Endothelial cell of umbilical vein (primary cell): ENCODE measurements at regions not wholly inside any gene's neighbourhood (a gene's known extent, or its start where the extent isn't known, plus 50 kb on each side); places are given as distances from the start of the nearest gene placed in this dataset.

Experiments
- BruUV-seq: library from RNA; stranded (reverse); fragments of 400-500 nt; replicated peaks from 2 replicates; lab custom pipeline; 2021; lab: Mats Ljungman, UMichigan
- CTCF ChIA-PET: fragments of 300-600, 350-600 bp; sonication (Branson Sonifier 250); formaldehyde crosslinking; loops from one replicate; lab custom pipeline; 2021; ENCODE audit warnings: antibody characterized with exemption, inconsistent platforms; lab: Charles Lee
- POLR2A ChIA-PET: fragments of 300-600, 350-600 bp; sonication (Branson Sonifier 250); formaldehyde crosslinking; loops from one replicate; lab custom pipeline; 2021; ENCODE audit warnings: antibody characterized with exemption, inconsistent platforms; lab: Charles Lee
- DNase-seq: peaks from one replicate; pipeline ENCODE4 v3.0.0-alpha.2; 2011; ENCODE audit warnings: low read depth, low spot score
- FAIRE-seq: peaks from 2 replicates; lab custom pipeline; 2011; peaks lifted over from hg19 to GRCh38; lab: Jason Lieb, UNC
- H2AFZ ChIP-seq: 2 replicates; pipeline ENCODE4 v1.6.0; 2012; ENCODE audit warnings: low read depth, low read length, control low read depth, inconsistent platforms
- H3K27ac ChIP-seq: 2 replicates; pipeline ENCODE4 v1.5.1; 2011; ENCODE audit warnings: low read depth, mild to moderate bottlenecking, control low read depth, low read length, moderate library complexity; ENCODE audit not compliant: insufficient read depth
- H3K27me3 ChIP-seq, 2 experiments: 2 replicates each; pipeline versions ENCODE4 v1.6.0 to v1.6.1; 2011; ENCODE audit warnings: low read length in 2 of 2, mixed read lengths in 1 of 2; ENCODE audit not compliant: control insufficient read depth in 2 of 2, insufficient read depth in 2 of 2
- H3K36me3 ChIP-seq, 2 experiments: 2 replicates in 1 of 2; 3 replicates in 1 of 2; pipeline ENCODE4 v1.5.1; 2011; ENCODE audit warnings: low read length in 2 of 2, mild to moderate bottlenecking in 1 of 2, moderate library complexity in 1 of 2; ENCODE audit not compliant: control insufficient read depth in 2 of 2, insufficient read depth in 2 of 2; ENCODE audit errors: extremely low read depth in 1 of 2
- H3K4me1 ChIP-seq: 3 replicates; pipeline ENCODE4 v1.5.1; 2011; ENCODE audit warnings: mild to moderate bottlenecking, low read length; ENCODE audit not compliant: control insufficient read depth, insufficient read depth; ENCODE audit errors: extremely low read depth
- H3K4me2 ChIP-seq: 2 replicates; pipeline ENCODE4 v1.6.1; 2011; ENCODE audit warnings: low read length, control low read depth, mixed read lengths; ENCODE audit not compliant: insufficient read depth
- H3K4me3 ChIP-seq, 3 experiments: fragments of 200-600 bp in 1 of 3; sonication (generic), shearing (Covaris generic) in 1 of 3; replicated peaks in 1 of 3; 2 replicates each; pipeline ENCODE4 v1.5.1; 2011 to 2016; ENCODE audit warnings: control low read depth in 3 of 3, low read length in 3 of 3, mild to moderate bottlenecking in 2 of 3, inconsistent platforms in 1 of 3, low read depth in 1 of 3, moderate library complexity in 1 of 3; ENCODE audit not compliant: insufficient read depth in 1 of 3
- H3K79me2 ChIP-seq: 2 replicates; pipeline ENCODE4 v1.6.0; 2012; ENCODE audit warnings: low read length, inconsistent platforms; ENCODE audit not compliant: control insufficient read depth, insufficient read depth
- H3K9ac ChIP-seq: replicated peaks from 2 replicates; pipeline ENCODE3; 2011; ENCODE audit warnings: low read length, control low read depth; ENCODE audit not compliant: insufficient read depth; ENCODE audit errors: extremely low read depth
- H3K9me1 ChIP-seq: replicated peaks from 3 replicates; pipeline ENCODE4 v1.6.0; 2011; ENCODE audit warnings: mild to moderate bottlenecking, low read length; ENCODE audit not compliant: control insufficient read depth, insufficient read depth; ENCODE audit errors: extremely low read depth
- H3K9me3 ChIP-seq: replicated peaks from 2 replicates; pipeline ENCODE4 v1.5.1; 2012; ENCODE audit warnings: low read length, inconsistent platforms; ENCODE audit not compliant: control insufficient read depth, insufficient read depth
- H4K20me1 ChIP-seq: replicated peaks from 2 replicates; pipeline ENCODE3; 2011; ENCODE audit warnings: mild to moderate bottlenecking, low read length; ENCODE audit not compliant: control insufficient read depth, insufficient read depth; ENCODE audit errors: extremely low read depth
- EZH2 ChIP-seq: IDR thresholded peaks from 2 replicates; pipeline ENCODE4 v1.6.1; 2012; ENCODE audit warnings: borderline replicate concordance, low read depth, mild to moderate bottlenecking, moderate library complexity, low read length, inconsistent platforms; ENCODE audit not compliant: severe bottlenecking
- FOS ChIP-seq: IDR thresholded peaks from 2 replicates; pipeline ENCODE4 v1.6.1; 2011; ENCODE audit warnings: mild to moderate bottlenecking, low read length, moderate library complexity, borderline replicate concordance; ENCODE audit not compliant: insufficient read depth
- GATA2 ChIP-seq: IDR thresholded peaks from 2 replicates; pipeline ENCODE4 v1.7.0; 2011; ENCODE audit warnings: low read depth, mild to moderate bottlenecking, moderate library complexity, mixed read lengths, low read length; ENCODE audit not compliant: insufficient read length, insufficient read depth
- JUN ChIP-seq: IDR thresholded peaks from 2 replicates; pipeline ENCODE4 v1.6.1; 2011; ENCODE audit warnings: borderline replicate concordance, low read depth; ENCODE audit not compliant: insufficient read length, insufficient read depth
- MYC ChIP-seq: IDR thresholded peaks from one replicate; pipeline ENCODE4 v1.6.1; 2011; ENCODE audit warnings: mild to moderate bottlenecking, low read depth, low read length
- POLR2A ChIP-seq: IDR thresholded peaks from 2 replicates; pipeline ENCODE4 v1.6.1; 2012; ENCODE audit warnings: low read depth, mild to moderate bottlenecking, control low read depth, low read length
- POLR2AphosphoS5 ChIP-seq: IDR thresholded peaks from 2 replicates; pipeline ENCODE4 v1.6.1; 2012; ENCODE audit warnings: low read depth, mild to moderate bottlenecking, control low read depth, low read length, moderate library complexity; ENCODE audit not compliant: insufficient read depth
- dilution Hi-C: fragments of 300-500 bp; cut with MboI; formaldehyde crosslinking; loops from one replicate; pipeline ENCODE4 v1.15.0; 2019; ENCODE audit warnings: low sequenced_read_pairs; ENCODE audit not compliant: extremely low pct_ligation_motif_present
- intact Hi-C: fragments of 100-400 bp; cut with micrococcal nuclease; formaldehyde crosslinking; loops from one replicate; pipeline ENCODE4 v1.10.0; 2022
- TF ChIP-seq, protein P1 (sequence below), 2 donors: IDR thresholded peaks; 1 replicate in 1 of 2; 2 replicates in 1 of 2; pipeline ENCODE4 v1.5.1; 2011; ENCODE audit warnings: low read length in 2 of 2, mild to moderate bottlenecking in 2 of 2, moderate library complexity in 2 of 2, control low read depth in 1 of 2, inconsistent platforms in 1 of 2, low read depth in 1 of 2; ENCODE audit not compliant: insufficient read depth in 1 of 2; ENCODE audit errors: extremely low read depth in 1 of 2
- TF ChIP-seq, protein P2 (sequence below): IDR thresholded peaks from 2 replicates; pipeline ENCODE4 v1.6.1; 2011; ENCODE audit not compliant: insufficient read depth, insufficient read length

DNA sequence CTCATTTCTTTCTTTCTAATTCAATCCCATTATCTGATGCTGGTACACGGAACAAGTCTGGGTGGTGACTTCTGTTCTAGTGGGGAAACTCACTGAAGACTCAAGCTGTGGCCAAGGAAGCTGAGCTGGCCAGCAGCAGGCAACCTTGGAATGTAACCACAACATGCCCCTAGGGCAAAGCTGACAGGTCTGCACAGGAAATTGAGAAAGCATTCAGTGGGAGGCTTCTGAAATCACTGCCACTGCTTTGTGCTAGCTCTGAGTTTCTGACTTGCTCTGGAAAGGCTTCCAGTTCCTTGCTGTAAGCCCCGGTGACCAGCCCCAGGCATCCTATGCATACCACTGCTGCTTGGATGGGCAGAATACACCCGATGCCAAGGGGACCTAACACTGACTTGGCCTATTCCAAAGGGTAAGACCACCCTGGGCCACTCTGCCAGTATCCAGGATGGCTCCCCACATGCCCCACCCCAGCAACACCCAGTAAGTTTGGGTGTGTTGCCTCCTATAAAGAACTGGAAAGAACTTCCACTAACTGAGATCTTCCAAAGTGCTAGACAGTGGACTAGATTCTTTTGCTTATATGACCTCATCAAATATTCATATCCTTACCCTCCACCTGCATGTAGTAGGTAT lies 84.5 kb upstream of the CDKN3 start:
- intact Hi-C loops = loop anchor here (5.0 kb wide), 1 partner anchor 100 kb away; no protein-coding TSS in a partner anchor
- no peak overlapping the region for H3K9ac ChIP-seq
- dilution Hi-C loops = no loop called here
- H2AFZ ChIP-seq = no peak overlapping the region
- no peaks in the 10 kb centered on the region for H4K20me1 ChIP-seq
- TF ChIP-seq POLR2AphosphoS5 (peak; percentile 75), EZH2 (no peak), FOS (peak; percentile 51), MYC (no peak), GATA2 (peak; percentile 76), POLR2A (no peak), JUN (no peak)
- TF ChIP-seq, protein P1, sequence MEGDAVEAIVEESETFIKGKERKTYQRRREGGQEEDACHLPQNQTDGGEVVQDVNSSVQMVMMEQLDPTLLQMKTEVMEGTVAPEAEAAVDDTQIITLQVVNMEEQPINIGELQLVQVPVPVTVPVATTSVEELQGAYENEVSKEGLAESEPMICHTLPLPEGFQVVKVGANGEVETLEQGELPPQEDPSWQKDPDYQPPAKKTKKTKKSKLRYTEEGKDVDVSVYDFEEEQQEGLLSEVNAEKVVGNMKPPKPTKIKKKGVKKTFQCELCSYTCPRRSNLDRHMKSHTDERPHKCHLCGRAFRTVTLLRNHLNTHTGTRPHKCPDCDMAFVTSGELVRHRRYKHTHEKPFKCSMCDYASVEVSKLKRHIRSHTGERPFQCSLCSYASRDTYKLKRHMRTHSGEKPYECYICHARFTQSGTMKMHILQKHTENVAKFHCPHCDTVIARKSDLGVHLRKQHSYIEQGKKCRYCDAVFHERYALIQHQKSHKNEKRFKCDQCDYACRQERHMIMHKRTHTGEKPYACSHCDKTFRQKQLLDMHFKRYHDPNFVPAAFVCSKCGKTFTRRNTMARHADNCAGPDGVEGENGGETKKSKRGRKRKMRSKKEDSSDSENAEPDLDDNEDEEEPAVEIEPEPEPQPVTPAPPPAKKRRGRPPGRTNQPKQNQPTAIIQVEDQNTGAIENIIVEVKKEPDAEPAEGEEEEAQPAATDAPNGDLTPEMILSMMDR (IDR thresholded peaks at IDR 0.05; ENCODE audit: extremely low read depth in 1 of 2, insufficient read depth in 1 of 2, low read depth in 1 of 2, low read length in 2 of 2) = no peak
- TF ChIP-seq, protein P2, sequence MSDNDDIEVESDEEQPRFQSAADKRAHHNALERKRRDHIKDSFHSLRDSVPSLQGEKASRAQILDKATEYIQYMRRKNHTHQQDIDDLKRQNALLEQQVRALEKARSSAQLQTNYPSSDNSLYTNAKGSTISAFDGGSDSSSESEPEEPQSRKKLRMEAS = no peak
- POLR2A ChIA-PET = no interaction called here
- no peak overlapping the region for H3K4me2 ChIP-seq
- H3K79me2 ChIP-seq = no peaks in the 10 kb centered on the region
- H3K4me1 ChIP-seq = peaks cover 23% of the 10 kb centered on the region
- H3K27ac ChIP-seq = peak overlapping the region; percentile 25
- no TSS peak for BruUV-seq
- H3K27me3 ChIP-seq = no peaks in the 10 kb centered on the region
- FAIRE-seq = peak; percentile 95
- no peak overlapping the region for H3K4me3 ChIP-seq
- CTCF ChIA-PET = interaction anchor here (0.6 to 2.7 kb wide), 8 partner anchors 18 to 360 kb away, joined by 3 to 30 read pairs (median 4); no protein-coding TSS in a partner anchor
- DNase-seq = peak; percentile 81
- H3K9me3 ChIP-seq = no peaks in the 10 kb centered on the region
- no peaks in the 10 kb centered on the region for H3K36me3 ChIP-seq
- H3K9me1 ChIP-seq = no peaks in the 10 kb centered on the region
